ENCODE measurements at regions not wholly inside any gene's neighbourhood (a gene's known extent, or its start where the extent isn't known, plus 50 kb on each side); places are given as distances from the start of the nearest gene placed in this dataset.
"Not testable (repeated sequence)": the region's sequence is repeated elsewhere in the genome, so short reads cannot be mapped to it uniquely, and the experiment has no call there.

DNA sequence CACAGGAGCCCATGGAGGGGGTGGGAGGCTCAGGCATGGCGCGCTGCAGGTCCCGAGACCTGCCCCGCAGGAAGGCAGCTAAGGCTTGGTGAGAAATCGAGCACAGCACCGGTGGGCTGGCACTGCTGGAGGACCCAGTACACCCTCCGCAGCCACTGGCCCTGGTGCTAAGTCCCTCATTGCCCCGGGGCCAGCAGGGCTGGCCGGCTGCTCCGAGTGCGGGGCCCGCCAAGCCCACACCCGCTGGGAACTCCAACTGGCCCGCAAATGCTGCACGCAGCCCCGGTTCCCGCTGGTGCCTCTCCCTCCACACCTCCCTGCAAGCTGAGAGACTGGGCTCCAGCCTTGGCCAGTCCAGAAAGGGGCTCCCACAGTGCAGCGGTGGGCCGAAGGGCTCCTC lies 349.8 kb downstream of the POM121L12 start:
- not testable (repeated sequence) for TF ChIP-seq CTCF, EP300, POLR2A (IDR thresholded peaks at IDR 0.05)
